ENCODE measurements at regions not wholly inside any gene's neighbourhood (a gene's known extent, or its start where the extent isn't known, plus 50 kb on each side); places are given as distances from the start of the nearest gene placed in this dataset.

- no peak for DNase-seq
Measured at GRCh38 chr10:4473977-4474376, 352.0 kb upstream of the AKR1E2 start.

GRCh38 chr10:4472190-4472904 is 353.7 kb upstream of the AKR1E2 start:
- no peak for DNase-seq

- DNase-seq: no peak
Measured at GRCh38 chr10:4470231-4470835, 355.7 kb upstream of the AKR1E2 start.

- DNase-seq: no peak
Measured at GRCh38 chr10:4467481-4467880, 358.5 kb upstream of the AKR1E2 start.

- DNase-seq: no peak
Measured at GRCh38 chr10:4460267-4460666, 365.7 kb upstream of the AKR1E2 start.

- DNase-seq: no peak
Measured at GRCh38 chr10:4459531-4459930, 366.5 kb upstream of the AKR1E2 start.

GRCh38 chr10:4457597-4457996 is 368.4 kb upstream of the AKR1E2 start:
- no peak for DNase-seq

GRCh38 chr10:4456776-4457175 is 369.2 kb upstream of the AKR1E2 start:
- DNase-seq: no peak

GRCh38 chr10:4456279-4456678 is 369.7 kb upstream of the AKR1E2 start:
- DNase-seq: no peak

- no peak for DNase-seq
Measured at GRCh38 chr10:4453950-4454349, 372.1 kb upstream of the AKR1E2 start.

GRCh38 chr10:4453276-4453675 is 372.7 kb upstream of the AKR1E2 start:
- DNase-seq: no peak

GRCh38 chr10:4450981-4451908 is 374.8 kb upstream of the AKR1E2 start:
- peak; percentile 24 for DNase-seq

- no peak for DNase-seq
Measured at GRCh38 chr10:4450169-4450568, 375.8 kb upstream of the AKR1E2 start.

- no peak for DNase-seq
Measured at GRCh38 chr10:4448030-4448429, 378.0 kb upstream of the AKR1E2 start.

- no peak for DNase-seq
Measured at GRCh38 chr10:4443419-4443818, 382.6 kb upstream of the AKR1E2 start.

GRCh38 chr10:4442296-4442695 is 383.7 kb upstream of the AKR1E2 start:
- DNase-seq: no peak

- no peak for DNase-seq
Measured at GRCh38 chr10:4440260-4440659, 385.7 kb upstream of the AKR1E2 start.

- no peak for DNase-seq
Measured at GRCh38 chr10:4437791-4438190, 388.2 kb upstream of the AKR1E2 start.

- no peak for DNase-seq
Measured at GRCh38 chr10:4437061-4437460, 388.9 kb upstream of the AKR1E2 start.

GRCh38 chr10:4436103-4436502 is 389.9 kb upstream of the AKR1E2 start:
- no peak for DNase-seq

- no peak for DNase-seq
Measured at GRCh38 chr10:4434516-4435071, 391.4 kb upstream of the AKR1E2 start.

- DNase-seq: no peak
Measured at GRCh38 chr10:4434105-4434504, 391.9 kb upstream of the AKR1E2 start.

GRCh38 chr10:4431114-4431863 is 394.7 kb upstream of the AKR1E2 start:
- no peak for DNase-seq
